NCI-H460 (cell line): ENCODE measurements at regions not wholly inside any gene's neighbourhood (a gene's known extent, or its start where the extent isn't known, plus 50 kb on each side); places are given as distances from the start of the nearest gene placed in this dataset.
"Not testable (repeated sequence)": the region's sequence is repeated elsewhere in the genome, so short reads cannot be mapped to it uniquely, and the experiment has no call there.

Experiments used
- DNase-seq: peaks from one replicate; pipeline ENCODE4 v3.0.0-alpha.2; 2016; ENCODE audit warnings: low read depth; ENCODE audit errors: extremely low read depth

GRCh38 chr6:22349051-22349450, 52.2 kb upstream of the PRL start:
- no peak for DNase-seq

GRCh38 chr6:22349528-22349927, 52.7 kb upstream of the PRL start:
- no peak for DNase-seq

- DNase-seq: no peak
These were observed 53.3 kb upstream of the PRL start for GRCh38 chr6:22350109-22350508.

GRCh38 chr6:22353101-22353500, 56.3 kb upstream of the PRL start:
- no peak for DNase-seq

GRCh38 chr6:22356362-22356940, 59.6 kb upstream of the PRL start:
- DNase-seq: no peak

GRCh38 chr6:22357724-22358189, 60.9 kb upstream of the PRL start:
- DNase-seq: no peak

GRCh38 chr6:22361576-22361975, 64.7 kb upstream of the PRL start:
- no peak for DNase-seq

GRCh38 chr6:22362361-22362760, 65.5 kb upstream of the PRL start:
- no peak for DNase-seq

- DNase-seq: no peak
These were observed 66.4 kb upstream of the PRL start for GRCh38 chr6:22363166-22363713.

GRCh38 chr6:22363714-22364239, 66.9 kb upstream of the PRL start:
- no peak for DNase-seq

GRCh38 chr6:22364306-22364705, 67.5 kb upstream of the PRL start:
- DNase-seq: no peak

GRCh38 chr6:22366214-22366613, 69.4 kb upstream of the PRL start:
- peak; percentile 38 for DNase-seq

- no peak for DNase-seq
These were observed 70.5 kb upstream of the PRL start for GRCh38 chr6:22367346-22367745.

GRCh38 chr6:22368794-22369193, 72.0 kb upstream of the PRL start:
- DNase-seq: no peak

GRCh38 chr6:22372922-22373321, 76.1 kb upstream of the PRL start:
- DNase-seq: no peak

- DNase-seq: not testable (repeated sequence)
These were observed 78.1 kb upstream of the PRL start for GRCh38 chr6:22374950-22375349.

- DNase-seq: not testable (repeated sequence)
These were observed 79.5 kb upstream of the PRL start for GRCh38 chr6:22376293-22376692.

GRCh38 chr6:22378536-22378935, 81.7 kb upstream of the PRL start:
- not testable (repeated sequence) for DNase-seq

GRCh38 chr6:22380236-22380635, 83.4 kb upstream of the PRL start:
- no peak for DNase-seq

- DNase-seq: no peak
These were observed 85.2 kb upstream of the PRL start for GRCh38 chr6:22381845-22382544.

GRCh38 chr6:22383016-22383415, 86.2 kb upstream of the PRL start:
- DNase-seq: no peak

GRCh38 chr6:22392711-22393110, 95.9 kb upstream of the PRL start:
- DNase-seq: no peak
